Fibroblast of pulmonary artery (primary cell): ENCODE measurements at regions not wholly inside any gene's neighbourhood (a gene's known extent, or its start where the extent isn't known, plus 50 kb on each side); places are given as distances from the start of the nearest gene placed in this dataset.

ENCODE experiments used
- DNase-seq: peaks from one replicate; pipeline ENCODE4 v3.0.0-alpha.2; 2010; ENCODE audit warnings: low read depth
- H3K4me3 ChIP-seq: replicated peaks from 2 replicates; pipeline ENCODE4 v1.5.1; 2011; ENCODE audit warnings: low read depth, mild to moderate bottlenecking, control low read depth, low read length, moderate library complexity
- TF ChIP-seq, protein P1 (sequence below): IDR thresholded peaks from 2 replicates; pipeline ENCODE4 v1.5.1; 2011; ENCODE audit warnings: mild to moderate bottlenecking, control low read depth, low read length, inconsistent platforms; ENCODE audit errors: missing control alignments

DNA sequence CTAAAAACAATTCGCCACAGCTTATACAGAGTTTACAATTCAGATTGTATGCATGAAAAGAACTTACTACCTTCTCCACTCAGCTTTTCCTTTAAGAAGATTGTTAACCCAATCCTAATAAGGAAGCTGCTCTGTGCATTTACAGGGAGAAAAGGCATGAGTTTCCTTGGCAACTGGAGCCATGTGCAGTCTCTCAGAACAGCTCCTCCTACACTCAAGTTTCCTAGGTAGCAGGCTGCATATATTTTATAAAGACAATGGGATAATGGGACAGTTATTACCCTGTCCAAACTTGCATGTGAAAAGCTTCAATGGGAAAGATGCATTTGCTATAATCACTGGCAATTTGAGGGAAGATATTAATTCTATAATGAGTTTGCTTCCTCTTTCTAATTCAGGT lies 125.5 kb upstream of the TRPC4 start:
- TF ChIP-seq, protein P1, sequence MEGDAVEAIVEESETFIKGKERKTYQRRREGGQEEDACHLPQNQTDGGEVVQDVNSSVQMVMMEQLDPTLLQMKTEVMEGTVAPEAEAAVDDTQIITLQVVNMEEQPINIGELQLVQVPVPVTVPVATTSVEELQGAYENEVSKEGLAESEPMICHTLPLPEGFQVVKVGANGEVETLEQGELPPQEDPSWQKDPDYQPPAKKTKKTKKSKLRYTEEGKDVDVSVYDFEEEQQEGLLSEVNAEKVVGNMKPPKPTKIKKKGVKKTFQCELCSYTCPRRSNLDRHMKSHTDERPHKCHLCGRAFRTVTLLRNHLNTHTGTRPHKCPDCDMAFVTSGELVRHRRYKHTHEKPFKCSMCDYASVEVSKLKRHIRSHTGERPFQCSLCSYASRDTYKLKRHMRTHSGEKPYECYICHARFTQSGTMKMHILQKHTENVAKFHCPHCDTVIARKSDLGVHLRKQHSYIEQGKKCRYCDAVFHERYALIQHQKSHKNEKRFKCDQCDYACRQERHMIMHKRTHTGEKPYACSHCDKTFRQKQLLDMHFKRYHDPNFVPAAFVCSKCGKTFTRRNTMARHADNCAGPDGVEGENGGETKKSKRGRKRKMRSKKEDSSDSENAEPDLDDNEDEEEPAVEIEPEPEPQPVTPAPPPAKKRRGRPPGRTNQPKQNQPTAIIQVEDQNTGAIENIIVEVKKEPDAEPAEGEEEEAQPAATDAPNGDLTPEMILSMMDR: no peak
- H3K4me3 ChIP-seq: no peak overlapping the region
- DNase-seq: peak; percentile 68

DNA sequence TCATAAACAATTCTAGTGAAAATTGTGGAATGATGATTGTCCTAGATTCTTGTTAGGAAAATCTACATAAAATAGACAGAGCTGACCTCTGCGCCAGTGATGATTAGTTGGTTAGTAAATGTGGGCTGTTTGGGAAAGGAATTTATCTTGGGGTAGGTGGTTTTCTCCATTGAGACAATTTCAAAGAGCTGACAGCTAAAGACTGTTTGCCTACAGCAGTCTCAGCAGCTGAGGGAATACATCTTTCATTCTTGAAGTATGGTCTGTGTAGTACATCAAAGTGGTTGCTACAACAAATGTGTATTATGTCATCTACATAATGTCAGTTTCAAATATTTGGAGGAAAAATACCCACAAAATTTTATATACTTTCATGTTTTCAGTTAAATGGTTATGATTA lies 117.2 kb upstream of the TRPC4 start:
- no peak overlapping the region for H3K4me3 ChIP-seq
- TF ChIP-seq, protein P1: no peak
- DNase-seq: no peak

DNA sequence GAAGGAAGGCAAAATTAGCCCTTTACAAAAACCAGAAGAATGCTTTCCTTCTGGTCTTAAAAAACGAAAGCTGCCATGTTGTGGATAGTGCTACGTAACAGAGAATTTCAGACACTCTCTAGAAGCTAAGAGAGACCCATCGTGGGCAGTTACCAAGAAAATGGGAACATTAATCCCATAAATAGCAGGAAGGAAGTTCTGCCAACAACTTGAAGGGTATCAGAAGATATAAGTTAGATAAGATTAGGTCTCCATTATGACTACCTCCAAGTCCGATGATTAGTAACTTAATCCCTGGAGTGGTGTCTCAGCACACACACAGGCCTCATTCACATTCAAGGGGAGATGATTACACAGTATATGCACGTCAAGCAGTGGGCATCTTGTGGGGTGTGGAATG lies 115.7 kb upstream of the TRPC4 start:
- no peak overlapping the region for H3K4me3 ChIP-seq
- TF ChIP-seq, protein P1: no peak
- no peak for DNase-seq

DNA sequence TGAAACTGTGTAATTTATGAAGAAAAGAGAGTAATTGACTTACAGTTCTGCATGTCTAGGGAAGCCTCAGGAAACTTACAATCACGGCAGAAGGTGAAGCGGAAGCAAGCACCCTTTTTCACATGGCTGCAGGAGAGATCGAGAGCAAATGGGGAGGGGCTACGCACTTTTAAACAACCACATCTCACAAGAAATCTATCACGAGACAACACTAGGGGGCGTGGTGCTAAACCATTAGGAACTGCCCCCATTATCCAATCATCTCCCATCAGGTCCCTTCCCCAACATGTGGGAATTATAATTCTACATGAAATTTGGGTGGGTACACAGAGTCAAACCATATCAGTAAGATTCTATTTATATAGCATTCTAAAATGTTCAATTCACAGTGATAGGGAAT lies 114.8 kb upstream of the TRPC4 start:
- DNase-seq: no peak
- H3K4me3 ChIP-seq: no peak overlapping the region
- TF ChIP-seq, protein P1: no peak

DNA sequence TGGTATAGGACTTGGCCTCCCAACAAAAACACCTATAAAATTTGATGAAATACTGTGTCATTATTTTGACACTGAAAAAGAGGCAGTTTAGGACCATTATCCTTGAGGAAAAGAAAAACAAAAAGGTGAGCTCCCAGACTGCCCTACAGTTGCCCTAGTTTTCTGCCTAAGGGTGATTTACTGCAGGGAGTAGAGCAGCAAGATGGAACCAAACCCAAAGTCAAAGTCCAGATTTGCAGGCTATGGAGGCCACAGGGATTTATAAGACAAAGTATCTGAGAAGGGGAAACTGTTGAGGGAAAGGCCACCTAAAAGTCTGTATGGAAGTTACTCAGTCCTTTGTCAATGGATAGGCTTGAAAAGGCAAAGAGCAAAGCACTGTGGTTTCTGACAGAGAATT lies 112.4 kb upstream of the TRPC4 start:
- DNase-seq: no peak

DNA sequence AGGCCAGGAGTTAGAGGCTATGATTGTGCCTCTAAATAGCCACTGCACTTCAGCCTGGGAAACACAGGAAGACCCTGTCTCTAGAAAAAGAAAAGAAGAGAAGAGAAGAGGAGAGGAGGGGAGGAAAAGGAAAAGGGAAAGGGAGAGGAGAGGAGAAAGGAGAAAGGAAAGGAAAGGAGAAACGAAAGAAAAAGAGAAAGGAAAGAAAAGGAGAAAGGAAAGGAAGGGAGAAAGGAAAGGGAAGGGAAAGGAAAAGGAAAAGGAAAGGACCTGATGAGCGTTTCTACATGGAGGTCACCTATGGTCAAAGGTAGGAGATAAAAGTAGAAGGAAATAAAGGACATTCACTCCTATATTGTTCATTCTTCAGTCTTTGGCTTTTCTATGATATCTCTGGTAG lies 109.1 kb upstream of the TRPC4 start:
- TF ChIP-seq, protein P1: no peak
- DNase-seq: no peak

More for the DNA sequence above, 112.4 kb upstream of the TRPC4 start:
- TF ChIP-seq, protein P1: no peak
- H3K4me3 ChIP-seq: no peak overlapping the region

DNA sequence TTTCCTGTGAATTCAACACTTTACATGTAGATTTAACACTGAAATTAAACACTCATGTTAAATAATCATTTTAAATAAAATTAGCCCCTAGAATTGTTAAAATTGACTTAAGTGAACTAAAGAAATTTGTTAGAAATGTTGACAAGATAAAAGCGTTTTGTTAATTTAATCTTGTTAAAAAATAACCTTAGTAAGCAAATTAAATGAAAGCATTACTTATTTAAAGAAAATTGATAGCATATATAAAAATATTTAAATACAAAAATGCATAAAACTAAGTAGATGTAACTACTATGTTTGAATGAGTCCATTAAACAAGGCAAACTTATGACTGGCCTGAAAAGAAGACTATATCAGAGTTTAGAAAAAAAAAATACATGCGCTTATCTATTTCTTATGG lies 99.0 kb upstream of the TRPC4 start:
- TF ChIP-seq, protein P1: no peak
- no peak overlapping the region for H3K4me3 ChIP-seq
- DNase-seq: no peak

More for the DNA sequence above, 109.1 kb upstream of the TRPC4 start:
- no peak overlapping the region for H3K4me3 ChIP-seq
